Skeletal muscle tissue (tissue), 3 donors: ENCODE measurements at regions not wholly inside any gene's neighbourhood (a gene's known extent, or its start where the extent isn't known, plus 50 kb on each side); places are given as distances from the start of the nearest gene placed in this dataset.

Experiments
- H3K27ac ChIP-seq: one replicate; pipeline ENCODE4 v1.7.0; 2013; ENCODE audit warnings: mild to moderate bottlenecking, low read depth, low read length, inconsistent platforms
- H3K27me3 ChIP-seq, 3 donors: one replicate each; pipeline ENCODE4 v1.7.0; 2013; ENCODE audit warnings: low read length in 3 of 3; ENCODE audit not compliant: control insufficient read depth in 3 of 3, insufficient read depth in 3 of 3
- H3K36me3 ChIP-seq, 3 donors: one replicate each; pipeline ENCODE4 v1.7.0; 2013; ENCODE audit warnings: low read length in 3 of 3; ENCODE audit not compliant: control insufficient read depth in 3 of 3, insufficient read depth in 3 of 3
- H3K4me1 ChIP-seq, 3 donors: one replicate each; pipeline ENCODE4 v1.7.0; 2013; ENCODE audit warnings: low read length in 3 of 3, mild to moderate bottlenecking in 3 of 3; ENCODE audit not compliant: control insufficient read depth in 3 of 3, insufficient read depth in 3 of 3
- H3K4me3 ChIP-seq, 3 donors: one replicate each; pipeline ENCODE4 v1.7.0; 2013; ENCODE audit warnings: low read length in 3 of 3
- H3K9ac ChIP-seq, 3 donors: one replicate each; pipeline ENCODE4 v1.7.0; 2013; ENCODE audit warnings: low read length in 3 of 3, mild to moderate bottlenecking in 3 of 3, moderate library complexity in 2 of 3, low read depth in 1 of 3
- H3K9me3 ChIP-seq, 3 donors: one replicate each; pipeline ENCODE4 v1.7.0; 2013; ENCODE audit warnings: low read length in 3 of 3; ENCODE audit not compliant: control insufficient read depth in 3 of 3
- donor health status: Osteomylitis.

DNA sequence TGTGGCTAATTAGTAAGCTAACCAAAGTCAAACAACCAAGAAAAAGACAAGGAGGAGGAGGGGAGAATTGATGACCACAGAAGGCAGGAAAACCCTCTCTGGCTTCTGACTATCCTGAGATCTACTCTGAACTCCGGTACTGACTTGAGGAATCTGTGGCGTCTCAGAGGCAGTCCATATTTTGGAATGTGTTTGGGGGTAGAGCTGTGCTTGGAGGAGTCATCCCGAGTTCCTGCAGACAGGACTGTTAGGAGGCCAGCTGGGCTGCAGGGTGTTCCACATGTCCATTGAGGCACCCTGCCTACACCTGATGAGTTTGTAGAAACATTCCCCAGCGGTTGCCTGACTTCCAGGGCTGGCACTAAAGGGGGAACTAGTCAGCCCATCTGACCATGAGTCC, 91.6 kb downstream of the PLCE1 start:
- Histone ChIP-seq H3K36me3 (no peaks in the 10 kb centered on the region), H3K4me1 (peaks cover 0 to 6% (median 2%) of the 10 kb centered on the region in 3 donors), H3K4me3 (no peak overlapping the region), H3K27me3 (no peaks in the 10 kb centered on the region), H3K9me3 (peaks cover 0 to 2% (median 0%) of the 10 kb centered on the region in 3 donors), H3K9ac (no peak overlapping the region), H3K27ac (no peak overlapping the region)

DNA sequence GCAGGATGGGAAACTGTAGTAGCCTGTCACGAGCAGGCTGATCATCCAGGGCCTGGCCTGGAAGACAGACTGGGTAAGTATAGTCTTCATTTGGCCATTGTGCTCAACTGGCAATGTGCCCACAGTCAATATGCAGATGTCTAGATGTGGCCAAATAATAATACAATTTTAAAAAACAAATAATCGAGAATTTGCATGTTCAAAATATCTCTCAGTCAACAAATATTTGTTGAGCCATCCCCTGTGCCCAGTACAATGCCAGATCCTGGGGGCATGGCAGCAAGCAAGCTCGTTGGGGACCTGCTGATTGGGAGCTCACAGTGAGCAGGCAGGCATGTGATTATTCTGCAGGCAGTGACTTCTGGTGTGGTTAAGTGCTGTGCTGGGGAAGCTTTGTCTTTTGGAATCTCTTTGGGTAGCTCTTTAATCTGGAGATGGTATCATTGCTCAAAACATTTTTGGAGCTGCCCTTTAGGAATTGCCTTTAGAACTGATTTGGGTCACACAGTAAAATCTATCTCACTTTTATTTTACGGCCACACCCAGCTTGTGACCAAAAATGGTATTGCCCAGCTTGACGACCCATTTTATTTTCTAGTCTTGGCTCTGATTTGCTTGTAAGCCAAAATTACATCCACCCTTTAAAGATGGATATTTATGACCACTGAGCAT, 92.2 kb downstream of the PLCE1 start:
- H3K4me3 ChIP-seq = no peak overlapping the region
- no peak overlapping the region for H3K9ac ChIP-seq
- peaks cover 0 to 2% (median 0%) of the 10 kb centered on the region in 3 donors for H3K9me3 ChIP-seq
- no peak overlapping the region for H3K27ac ChIP-seq
- H3K4me1 ChIP-seq = peaks cover 0 to 6% (median 2%) of the 10 kb centered on the region in 3 donors
- no peaks in the 10 kb centered on the region for H3K36me3 ChIP-seq
- no peaks in the 10 kb centered on the region for H3K27me3 ChIP-seq

DNA sequence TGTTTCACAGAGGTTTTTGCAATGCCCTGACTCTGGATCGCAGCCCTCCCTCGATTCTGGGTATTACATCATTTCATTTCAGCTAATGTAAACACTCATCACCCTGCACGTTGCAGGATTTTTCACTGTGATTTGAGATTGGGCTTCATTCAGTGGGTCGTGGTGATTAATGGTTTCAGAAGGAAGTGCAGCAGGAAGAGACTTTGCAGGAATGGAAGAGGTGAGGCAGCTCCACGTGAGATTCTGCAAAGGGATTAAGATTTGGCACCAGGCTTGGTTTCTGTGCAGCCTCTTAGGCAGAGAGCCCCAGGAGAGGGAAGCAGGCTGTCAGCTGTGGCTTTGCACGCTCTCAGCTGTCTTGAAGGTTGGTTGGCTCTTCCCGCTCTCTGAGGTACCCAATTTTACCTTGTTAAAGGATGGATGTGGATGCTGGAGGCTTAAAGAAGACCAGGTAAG, 95.2 kb downstream of the PLCE1 start:
- H3K9me3 ChIP-seq = no peaks in the 10 kb centered on the region
- H3K27me3 ChIP-seq = no peaks in the 10 kb centered on the region
- H3K9ac ChIP-seq = no peak overlapping the region
- no peak overlapping the region for H3K27ac ChIP-seq
- peak overlapping the region in 1 of 3 donors; percentile 41 for H3K4me3 ChIP-seq
- peaks cover 0 to 3% (median 0%) of the 10 kb centered on the region in 3 donors for H3K4me1 ChIP-seq
- no peaks in the 10 kb centered on the region for H3K36me3 ChIP-seq

DNA sequence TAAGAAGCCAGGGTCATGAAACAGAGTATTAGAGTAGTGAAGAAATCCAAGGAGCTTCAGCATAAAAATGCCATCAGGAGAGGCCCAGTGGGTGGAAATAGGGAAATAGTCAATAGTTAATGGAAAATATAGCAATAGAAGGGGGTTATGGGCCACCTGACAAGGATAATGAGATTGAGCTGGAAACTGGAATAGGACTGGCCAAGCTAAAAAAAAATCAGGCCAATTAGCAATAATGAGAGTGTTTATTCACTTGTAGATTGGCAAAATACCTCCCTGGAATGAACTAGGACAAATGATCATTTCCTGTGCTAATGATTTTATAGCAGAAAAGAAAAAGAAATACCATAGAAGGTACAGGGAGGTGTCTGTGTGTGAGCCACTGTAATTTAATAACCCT, 97.9 kb downstream of the PLCE1 start:
- Histone ChIP-seq H3K27ac (no peak overlapping the region), H3K27me3 (no peaks in the 10 kb centered on the region), H3K9ac (no peak overlapping the region), H3K4me3 (no peak overlapping the region), H3K36me3 (no peaks in the 10 kb centered on the region), H3K4me1 (peaks cover 0 to 3% (median 0%) of the 10 kb centered on the region in 3 donors), H3K9me3 (no peaks in the 10 kb centered on the region)

DNA sequence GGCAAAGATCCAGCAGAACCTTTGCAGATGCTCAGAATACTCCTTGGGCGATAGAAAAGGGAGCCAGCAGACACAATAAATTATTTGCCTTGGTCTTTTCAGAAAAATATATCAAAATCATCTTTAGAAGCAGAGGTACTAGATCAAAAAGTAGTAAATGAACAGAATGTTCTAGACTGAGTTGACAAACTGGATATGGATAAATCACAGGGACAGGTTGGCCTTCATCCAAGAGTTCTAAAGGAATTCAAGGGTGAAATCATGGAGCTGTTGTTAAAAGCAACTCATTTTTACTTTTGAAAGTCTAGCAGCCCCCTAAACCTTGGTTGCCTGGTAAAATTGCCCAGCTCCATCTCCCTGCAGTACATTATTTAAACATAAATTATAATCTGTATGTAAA, 99.1 kb downstream of the PLCE1 start:
- H3K4me3 ChIP-seq = no peak overlapping the region
- H3K9me3 ChIP-seq = no peaks in the 10 kb centered on the region
- no peak overlapping the region for H3K9ac ChIP-seq
- H3K4me1 ChIP-seq = peaks cover 0 to 3% (median 0%) of the 10 kb centered on the region in 3 donors
- H3K27me3 ChIP-seq = no peaks in the 10 kb centered on the region
- no peak overlapping the region for H3K27ac ChIP-seq
- no peaks in the 10 kb centered on the region for H3K36me3 ChIP-seq

DNA sequence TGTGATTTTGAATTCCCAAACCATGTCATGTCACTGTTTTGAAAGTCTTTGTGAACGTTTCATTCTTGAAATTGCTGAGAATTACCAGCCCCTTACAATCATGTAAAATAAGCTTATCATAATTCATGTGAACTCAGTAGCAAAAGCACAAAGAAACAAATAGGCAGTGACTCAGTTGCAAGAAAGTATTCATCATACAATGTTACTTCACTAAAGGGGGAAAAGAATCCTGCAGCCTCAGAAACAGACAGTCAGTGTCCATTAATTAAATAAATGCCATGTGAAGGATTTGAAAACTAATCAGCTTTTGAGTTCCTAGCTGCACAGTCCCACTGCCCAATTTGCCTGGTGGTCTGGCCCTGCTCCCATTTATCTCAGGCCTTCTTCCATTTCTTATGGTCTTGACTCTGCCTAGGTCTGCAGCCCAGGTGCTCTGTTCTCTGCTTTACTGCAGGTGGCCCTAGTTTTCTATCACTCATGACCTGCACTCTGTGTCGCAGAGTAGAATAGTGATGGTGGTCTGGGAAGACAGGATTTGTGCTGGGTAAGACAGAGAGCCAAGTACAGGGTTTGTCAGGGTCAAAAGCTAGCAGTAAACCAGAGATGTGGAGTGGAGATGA, 99.7 kb downstream of the PLCE1 start:
- Histone ChIP-seq H3K9me3 (no peaks in the 10 kb centered on the region), H3K4me1 (peaks cover 0 to 3% (median 0%) of the 10 kb centered on the region in 3 donors), H3K27me3 (no peaks in the 10 kb centered on the region), H3K4me3 (no peak overlapping the region), H3K9ac (no peak overlapping the region), H3K36me3 (no peaks in the 10 kb centered on the region), H3K27ac (no peak overlapping the region)

DNA sequence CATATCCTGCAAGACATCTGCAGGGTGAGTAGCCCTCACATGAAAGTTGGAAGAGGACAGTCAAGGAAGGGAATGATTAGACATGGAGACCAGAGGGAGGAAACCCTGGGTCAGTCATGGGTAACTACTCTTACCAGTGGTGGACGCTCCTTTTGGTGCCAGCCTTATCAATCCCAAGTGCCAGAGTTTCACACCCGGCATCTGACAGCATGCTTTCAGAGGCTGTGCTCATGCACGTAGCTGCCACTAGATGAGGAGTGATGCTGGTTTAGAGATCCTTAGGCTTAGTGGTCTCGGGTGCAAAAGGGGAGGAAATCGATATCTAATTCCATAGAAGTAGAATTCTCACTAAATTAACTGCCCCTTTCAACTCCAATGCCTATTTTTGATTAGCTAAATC, 100.8 kb downstream of the PLCE1 start:
- H3K9ac ChIP-seq = no peak overlapping the region
- no peaks in the 10 kb centered on the region for H3K36me3 ChIP-seq
- H3K4me3 ChIP-seq = no peak overlapping the region
- no peaks in the 10 kb centered on the region for H3K4me1 ChIP-seq
- H3K27ac ChIP-seq = no peak overlapping the region
- H3K9me3 ChIP-seq = no peaks in the 10 kb centered on the region
- H3K27me3 ChIP-seq = no peaks in the 10 kb centered on the region

DNA sequence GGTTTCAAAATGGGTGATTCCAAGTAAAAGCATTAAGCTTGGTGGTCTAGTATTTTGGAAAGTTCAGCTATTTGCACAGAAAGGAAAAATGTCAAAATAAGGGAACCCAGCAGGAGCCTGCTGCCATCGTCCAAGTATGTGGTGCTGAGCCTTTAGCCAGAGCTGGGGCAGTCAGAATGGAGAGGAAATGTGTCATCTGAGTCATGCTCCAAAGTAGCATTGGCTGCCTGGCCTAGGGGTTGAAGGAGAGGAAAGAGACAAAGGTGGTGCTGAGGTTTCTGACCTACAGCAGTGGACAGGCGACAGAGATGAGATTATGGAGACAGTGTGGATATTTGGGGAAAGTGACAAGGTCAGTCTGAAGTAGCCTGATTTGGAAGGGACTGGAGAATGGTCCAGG, 103.9 kb downstream of the PLCE1 start:
- Histone ChIP-seq H3K36me3 (no peaks in the 10 kb centered on the region), H3K9me3 (no peaks in the 10 kb centered on the region), H3K4me3 (no peak overlapping the region), H3K27ac (no peak overlapping the region), H3K27me3 (no peaks in the 10 kb centered on the region), H3K9ac (no peak overlapping the region), H3K4me1 (peaks cover 0 to 3% (median 2%) of the 10 kb centered on the region in 3 donors)

DNA sequence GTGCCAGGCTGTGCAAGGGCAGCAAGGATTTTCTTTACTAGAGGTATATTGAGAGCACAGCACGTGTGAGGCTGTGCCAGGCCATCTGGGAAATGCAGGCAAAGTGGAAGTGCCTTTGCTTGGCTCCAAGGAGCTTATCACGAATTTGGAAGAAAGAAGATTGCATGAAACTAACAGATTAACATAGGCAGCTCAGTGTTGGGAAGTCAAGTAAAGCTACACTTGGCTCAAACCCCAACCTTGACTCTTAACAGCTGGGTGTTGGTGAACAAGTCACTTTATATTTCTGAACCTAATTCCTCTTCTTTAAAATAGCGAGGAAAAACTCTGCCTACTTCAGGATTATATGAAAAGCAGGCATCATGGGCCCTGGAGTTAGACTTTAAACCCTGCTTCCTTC, 105.2 kb downstream of the PLCE1 start:
- Histone ChIP-seq H3K9ac (no peak overlapping the region), H3K36me3 (no peaks in the 10 kb centered on the region), H3K9me3 (no peaks in the 10 kb centered on the region), H3K4me1 (peaks cover 2 to 4% (median 3%) of the 10 kb centered on the region in 3 donors), H3K27me3 (no peaks in the 10 kb centered on the region), H3K4me3 (no peak overlapping the region), H3K27ac (no peak overlapping the region)

DNA sequence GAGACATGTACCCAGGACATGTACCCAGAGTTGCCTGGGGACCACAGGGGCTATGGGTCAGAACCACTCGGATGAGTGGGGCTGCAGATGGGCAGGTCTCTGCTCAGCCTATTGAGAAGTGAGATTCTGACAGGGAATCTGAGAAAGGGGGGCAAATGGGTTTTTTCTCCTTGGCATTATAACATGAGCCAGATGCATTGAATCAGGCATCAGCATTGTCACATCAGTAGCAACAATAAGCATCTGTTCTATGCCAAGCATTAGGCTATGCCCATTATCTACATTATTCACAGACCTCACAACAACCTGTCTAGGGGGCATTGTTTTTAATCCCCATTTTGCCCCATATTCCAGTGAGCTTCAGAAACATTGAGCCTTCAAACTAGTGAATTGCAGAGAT, 108.2 kb downstream of the PLCE1 start:
- Histone ChIP-seq H3K36me3 (no peaks in the 10 kb centered on the region), H3K4me3 (no peak overlapping the region), H3K9me3 (no peaks in the 10 kb centered on the region), H3K27me3 (no peaks in the 10 kb centered on the region), H3K9ac (no peak overlapping the region), H3K27ac (no peak overlapping the region), H3K4me1 (peaks cover 4 to 7% (median 5%) of the 10 kb centered on the region in 3 donors)
